GM19324 (cell line): ENCODE measurements at regions not wholly inside any gene's neighbourhood (a gene's known extent, or its start where the extent isn't known, plus 50 kb on each side); places are given as distances from the start of the nearest gene placed in this dataset.

Experiments
- ATAC-seq: cut with Tn5 transposase; IDR thresholded peaks from one replicate; pipeline ENCODE4 v1.9.1; 2021; ENCODE audit warnings: mild to moderate bottlenecking, moderate library complexity; ENCODE audit not compliant: unreplicated experiment, low FRiP score

- no peak for ATAC-seq
Observed at GRCh38 chr1:209420276-209420675, 163.2 kb upstream of the CAMK1G start.

DNA sequence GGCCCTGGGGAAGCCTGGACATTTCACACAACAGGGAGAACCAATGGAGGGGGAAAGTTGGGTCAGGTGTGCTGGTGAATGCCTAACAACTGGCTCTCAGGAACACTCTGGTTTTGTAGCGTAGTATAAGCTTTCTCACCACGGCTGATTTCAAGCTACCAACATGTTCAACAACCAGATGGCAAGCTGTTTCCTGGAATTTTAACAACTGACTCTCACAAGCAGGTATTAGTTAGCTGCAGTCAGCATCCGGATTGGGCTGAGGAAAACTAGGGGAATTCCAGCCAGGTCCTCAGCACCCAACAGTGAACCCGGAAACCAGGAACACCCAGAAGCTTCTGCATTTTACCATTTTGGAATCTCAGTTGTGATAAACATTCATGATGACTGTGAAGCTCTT is 162.3 kb upstream of the CAMK1G start:
- ATAC-seq: no peak

DNA sequence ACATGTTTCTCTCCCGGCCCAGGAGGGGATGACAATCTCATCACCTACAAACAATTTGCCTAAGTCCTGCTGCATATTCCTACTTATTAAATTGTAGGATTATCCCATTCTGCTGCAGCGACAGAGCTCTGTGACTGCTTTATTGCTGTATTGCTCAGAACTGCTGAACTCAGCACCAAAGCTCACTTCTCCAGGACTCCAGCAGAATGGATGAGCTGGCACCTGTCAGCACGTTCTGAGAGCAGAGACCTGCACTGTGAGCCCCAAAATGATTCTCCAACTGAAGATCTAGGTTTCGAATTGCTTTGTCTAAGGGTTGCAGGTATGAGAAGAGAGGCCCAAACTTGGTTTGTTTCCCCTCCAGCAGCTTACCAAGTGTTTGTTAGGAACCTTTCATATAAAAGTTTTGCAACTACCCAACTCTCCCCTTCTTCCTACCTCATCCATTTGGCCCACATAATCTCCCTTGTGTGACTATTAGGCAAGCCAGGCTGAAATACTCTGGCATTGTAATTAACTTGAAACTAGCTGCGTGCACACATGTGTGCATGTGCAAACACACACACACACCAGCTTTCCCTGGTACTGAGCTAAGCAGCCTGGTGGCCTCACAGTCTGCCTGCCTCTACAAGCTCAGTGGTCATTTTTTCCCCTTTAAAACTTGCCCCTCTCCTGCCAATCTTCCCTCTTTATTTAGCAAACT is 161.4 kb upstream of the CAMK1G start:
- ATAC-seq: no peak

DNA sequence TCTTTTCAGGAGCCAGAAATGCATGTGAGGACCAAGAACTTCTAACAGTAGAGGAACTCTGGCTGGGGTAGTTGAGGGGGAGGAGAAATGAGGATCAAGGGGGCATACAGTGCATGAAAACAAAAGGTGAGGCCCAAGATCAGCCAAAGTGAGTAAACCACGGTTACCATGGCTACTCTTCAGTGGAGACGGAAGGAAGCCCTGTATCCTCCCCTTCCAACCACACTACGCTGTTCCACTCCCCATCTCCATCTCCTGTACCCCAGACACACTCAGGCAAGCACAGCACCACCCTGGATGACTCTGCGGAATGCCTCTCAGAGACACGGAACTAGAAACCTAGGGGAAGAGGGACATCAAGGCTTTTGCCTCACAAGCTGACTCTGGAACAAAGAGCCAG is 157.6 kb upstream of the CAMK1G start:
- ATAC-seq: no peak

GRCh38 chr1:209427277-209427676 is 156.2 kb upstream of the CAMK1G start:
- ATAC-seq: no peak

DNA sequence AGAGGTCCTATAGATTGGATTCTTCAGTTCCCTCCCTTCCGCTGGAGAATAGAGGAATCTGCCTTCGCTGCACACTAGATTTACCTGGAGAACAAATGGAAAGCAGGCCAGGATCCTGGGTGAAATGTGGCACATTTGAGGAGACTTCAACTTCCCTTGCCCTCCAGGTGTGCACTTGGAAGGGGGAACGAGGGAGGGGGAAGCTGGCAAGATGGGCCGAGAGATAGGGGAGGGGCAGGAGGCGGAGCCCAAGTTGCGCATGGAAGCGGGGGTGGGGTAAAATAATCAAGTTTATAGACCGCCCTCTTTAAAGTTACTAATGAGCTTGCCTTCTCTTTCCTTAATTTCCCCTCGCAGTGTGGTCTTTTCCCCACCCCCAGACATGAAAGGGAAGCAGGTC is 155.7 kb upstream of the CAMK1G start:
- no peak for ATAC-seq

- no peak for ATAC-seq
Observed at GRCh38 chr1:209428241-209428921, 155.1 kb upstream of the CAMK1G start.

GRCh38 chr1:209429611-209430010 is 153.9 kb upstream of the CAMK1G start:
- ATAC-seq: no peak

- no peak for ATAC-seq
Observed at GRCh38 chr1:209430107-209430506, 153.4 kb upstream of the CAMK1G start.

GRCh38 chr1:209430821-209431259 is 152.7 kb upstream of the CAMK1G start:
- ATAC-seq: no peak

- no peak for ATAC-seq
Observed at GRCh38 chr1:209431402-209431801, 152.1 kb upstream of the CAMK1G start.

DNA sequence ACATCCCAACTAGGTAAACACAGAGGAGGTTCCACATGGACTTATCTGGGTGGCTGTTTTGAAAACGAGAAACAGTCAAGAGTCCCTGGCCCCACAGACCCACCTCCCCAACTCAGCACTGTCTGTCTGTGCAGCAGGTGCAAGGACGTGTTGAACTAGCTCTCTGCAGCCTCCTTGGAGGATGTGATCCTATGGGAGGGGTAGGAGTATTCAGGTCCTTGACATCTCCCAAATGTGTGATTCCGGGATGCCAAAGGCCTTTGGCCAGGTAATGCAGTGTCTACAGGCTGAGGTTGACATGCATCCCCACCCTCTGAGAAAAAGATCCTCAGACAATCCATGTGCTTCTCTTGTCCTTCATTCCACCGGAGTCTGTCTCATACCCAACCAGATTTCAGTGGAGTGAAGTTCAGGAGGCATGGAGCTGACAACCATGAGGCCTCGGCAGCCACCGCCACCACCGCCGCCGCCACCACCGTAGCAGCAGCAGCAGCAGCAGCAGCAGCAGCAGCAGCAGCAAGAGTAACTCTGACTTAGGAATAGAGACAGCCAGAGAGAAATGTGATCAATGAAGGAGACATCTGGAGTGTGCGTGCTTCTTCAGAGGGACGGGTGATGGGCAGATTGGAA is 151.6 kb upstream of the CAMK1G start:
- no peak for ATAC-seq

GRCh38 chr1:209432443-209432825 is 151.1 kb upstream of the CAMK1G start:
- ATAC-seq: no peak

GRCh38 chr1:209433649-209434031 is 149.9 kb upstream of the CAMK1G start:
- no peak for ATAC-seq

- ATAC-seq: no peak
Observed at GRCh38 chr1:209434066-209434465, 149.4 kb upstream of the CAMK1G start.

DNA sequence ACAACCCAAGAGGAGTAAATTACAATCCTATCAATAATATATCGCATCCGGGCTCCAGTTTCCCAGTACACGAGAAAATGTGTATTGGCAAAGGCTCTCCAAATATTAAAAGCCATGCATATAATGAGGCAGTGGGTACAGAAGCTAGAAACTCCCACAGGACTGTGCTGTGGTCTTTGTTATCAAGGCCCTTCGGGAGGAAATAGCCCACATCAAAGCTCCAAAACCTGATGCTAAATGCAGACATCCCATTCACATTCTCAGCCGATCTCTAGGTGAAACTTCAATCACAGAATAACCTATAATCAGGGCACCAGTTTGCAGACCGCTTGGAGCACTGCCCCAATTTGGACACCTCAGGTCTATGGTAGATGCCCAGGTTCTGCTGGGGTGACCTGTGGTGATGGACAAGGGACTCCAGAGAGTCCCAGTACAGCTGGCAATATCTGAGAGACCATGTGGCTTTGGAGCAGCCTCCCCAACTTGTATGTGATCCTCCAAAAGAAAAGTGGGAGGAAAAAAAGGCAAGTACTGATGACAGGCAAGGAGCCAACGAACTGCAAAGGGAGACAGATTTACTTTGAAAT is 148.8 kb upstream of the CAMK1G start:
- no peak for ATAC-seq

- peak; percentile 52 for ATAC-seq
Observed at GRCh38 chr1:209435654-209436566, 147.6 kb upstream of the CAMK1G start.

GRCh38 chr1:209439828-209440227 is 143.7 kb upstream of the CAMK1G start:
- no peak for ATAC-seq

DNA sequence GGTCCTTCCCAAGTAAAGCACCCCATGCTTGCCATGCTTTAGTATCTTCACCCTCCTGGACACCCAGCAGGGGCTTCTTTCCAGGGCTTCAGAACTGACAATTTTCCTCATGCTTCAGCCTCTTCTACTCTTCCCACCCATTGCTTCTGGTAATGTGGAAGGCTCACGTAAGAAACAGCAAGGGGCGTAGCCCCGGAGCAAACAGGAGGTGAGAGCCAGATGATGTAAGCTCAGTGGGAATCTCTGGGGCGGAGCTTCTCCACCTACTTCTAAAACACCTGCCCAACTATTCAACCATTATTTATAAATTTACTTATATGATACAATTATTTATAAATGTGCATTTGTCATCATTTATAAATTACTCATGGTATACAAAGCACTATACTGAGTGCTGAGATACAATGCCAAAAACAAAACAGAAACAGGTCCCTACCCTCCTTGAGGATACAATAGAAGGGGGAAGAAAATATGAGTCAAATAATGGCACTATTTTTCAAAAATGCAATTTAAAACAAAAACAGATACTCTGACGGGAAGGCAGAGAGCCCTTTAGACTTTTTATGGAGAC is 140.1 kb upstream of the CAMK1G start:
- no peak for ATAC-seq
